NCI-H1436 treated with DMSO at 0.1 percent for 48 hours (cell line): ENCODE measurements at regions not wholly inside any gene's neighbourhood (a gene's known extent, or its start where the extent isn't known, plus 50 kb on each side); places are given as distances from the start of the nearest gene placed in this dataset.
"Not testable (repeated sequence)": the region's sequence is repeated elsewhere in the genome, so short reads cannot be mapped to it uniquely, and the experiment has no call there.

ENCODE experiments used
- DNase-seq: peaks from one replicate; lab custom pipeline; 2025; lab: John Stamatoyannopoulos, UW

DNA sequence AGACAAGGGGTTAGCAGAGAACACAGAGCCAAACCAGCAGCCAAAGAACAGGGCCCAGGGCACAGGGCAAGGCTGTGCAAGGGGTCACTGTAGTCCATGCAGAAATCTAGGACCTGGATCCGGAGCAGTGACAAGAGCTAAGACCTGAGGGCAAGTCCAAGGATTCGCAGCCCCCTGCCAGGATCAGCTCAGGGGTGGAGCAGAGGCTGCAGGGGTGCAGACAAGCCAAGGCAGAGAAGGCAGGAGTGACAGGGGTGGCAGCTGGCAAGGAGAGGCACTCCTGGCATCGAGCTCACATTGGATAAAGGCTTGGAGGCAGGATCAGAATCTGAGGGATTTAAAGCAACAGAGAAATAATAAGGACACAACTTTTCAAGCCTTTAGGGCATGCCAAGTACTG, 80.7 kb upstream of the NANOS1 start:
- no peak for DNase-seq

DNA sequence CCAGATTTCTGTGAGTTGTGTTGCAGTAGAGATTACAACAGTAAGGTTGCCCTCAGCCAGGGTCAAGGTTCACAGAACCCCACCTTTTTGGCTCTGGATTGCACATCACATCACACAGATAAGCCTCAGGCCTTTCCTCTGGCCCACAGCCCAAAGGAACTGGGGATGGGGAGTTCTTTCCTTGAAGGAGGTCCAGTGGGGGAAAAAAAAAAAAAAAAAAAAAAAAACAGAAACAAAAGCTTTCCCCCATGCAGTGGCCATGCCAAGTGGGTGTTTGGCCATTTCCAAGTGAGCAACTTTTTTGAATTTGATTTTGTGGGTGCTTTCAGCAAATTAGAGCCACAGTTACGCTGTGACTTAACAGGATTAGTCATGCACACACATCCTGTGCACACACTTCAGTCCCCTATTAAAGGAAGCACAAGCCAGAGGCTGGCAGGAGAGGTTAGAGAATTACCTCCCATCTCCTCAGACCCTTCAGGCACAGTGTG, 79.3 kb upstream of the NANOS1 start:
- peak; percentile 14 for DNase-seq

DNA sequence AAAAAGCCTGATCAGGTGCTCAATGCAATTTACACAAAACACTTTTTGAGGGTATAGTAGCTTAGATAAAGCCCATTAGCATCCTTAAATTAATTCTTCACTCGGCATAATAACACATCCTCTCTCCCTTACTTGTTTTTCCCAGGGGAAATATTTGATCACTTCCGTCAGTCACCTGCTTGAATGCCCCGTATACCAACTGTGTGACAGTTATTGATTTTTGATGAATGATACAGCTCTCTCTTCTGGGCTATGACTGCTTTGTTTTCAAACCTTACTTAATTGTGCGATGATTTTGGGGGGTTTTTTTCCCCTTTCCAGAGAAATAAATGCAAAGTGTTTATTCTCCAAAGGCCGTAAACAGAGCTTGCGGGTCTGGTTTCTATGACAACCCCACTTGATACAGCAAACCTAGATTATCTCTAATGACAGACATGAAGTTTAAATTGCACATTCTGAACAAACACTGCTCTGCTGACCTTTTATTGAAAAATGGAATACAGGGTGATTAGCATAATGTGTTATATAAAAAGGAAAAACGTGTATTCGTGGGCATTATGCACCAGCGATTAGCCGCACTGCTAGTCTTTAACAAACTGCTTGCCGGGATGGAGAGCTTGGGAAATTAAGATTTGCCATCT, 78.4 kb upstream of the NANOS1 start:
- peak; percentile 79 for DNase-seq

DNA sequence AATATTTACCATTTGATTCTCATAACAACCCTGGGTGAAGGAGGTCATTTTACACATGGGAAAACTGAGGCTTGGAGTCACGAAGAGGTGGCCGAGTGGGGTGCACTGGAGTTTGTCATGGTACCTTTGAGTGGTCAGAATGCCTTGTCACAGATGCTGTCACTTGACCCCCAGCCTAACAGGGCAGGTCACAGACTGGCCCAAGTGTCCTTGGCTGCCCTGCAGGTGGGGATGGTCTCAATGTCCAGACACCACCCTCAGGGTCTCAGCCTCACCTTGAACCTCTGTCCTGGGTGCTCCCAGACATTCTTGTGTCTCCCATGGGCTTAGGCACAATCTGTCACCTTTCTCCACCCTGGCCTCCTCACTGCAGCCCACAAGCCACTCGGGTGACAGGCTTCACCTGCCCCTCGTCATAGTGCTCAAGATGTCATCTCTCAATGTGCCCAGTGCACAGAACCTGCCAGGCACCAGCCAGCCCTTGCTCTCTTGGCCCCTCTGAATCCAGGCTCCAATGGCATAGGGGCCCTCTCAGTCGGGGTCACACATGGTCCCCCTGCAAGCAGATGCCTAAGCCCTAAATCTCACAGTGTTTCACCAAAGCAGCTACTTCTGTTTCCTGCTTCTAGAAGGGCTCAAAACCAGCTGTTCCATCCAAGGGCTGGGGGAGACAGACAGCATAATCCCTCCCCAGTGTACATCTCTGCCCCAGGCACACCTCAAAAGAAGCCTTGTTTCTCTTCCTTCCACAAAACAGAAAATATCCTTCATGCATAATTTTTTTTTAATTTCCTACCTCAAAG, 76.8 kb upstream of the NANOS1 start:
- no peak for DNase-seq

DNA sequence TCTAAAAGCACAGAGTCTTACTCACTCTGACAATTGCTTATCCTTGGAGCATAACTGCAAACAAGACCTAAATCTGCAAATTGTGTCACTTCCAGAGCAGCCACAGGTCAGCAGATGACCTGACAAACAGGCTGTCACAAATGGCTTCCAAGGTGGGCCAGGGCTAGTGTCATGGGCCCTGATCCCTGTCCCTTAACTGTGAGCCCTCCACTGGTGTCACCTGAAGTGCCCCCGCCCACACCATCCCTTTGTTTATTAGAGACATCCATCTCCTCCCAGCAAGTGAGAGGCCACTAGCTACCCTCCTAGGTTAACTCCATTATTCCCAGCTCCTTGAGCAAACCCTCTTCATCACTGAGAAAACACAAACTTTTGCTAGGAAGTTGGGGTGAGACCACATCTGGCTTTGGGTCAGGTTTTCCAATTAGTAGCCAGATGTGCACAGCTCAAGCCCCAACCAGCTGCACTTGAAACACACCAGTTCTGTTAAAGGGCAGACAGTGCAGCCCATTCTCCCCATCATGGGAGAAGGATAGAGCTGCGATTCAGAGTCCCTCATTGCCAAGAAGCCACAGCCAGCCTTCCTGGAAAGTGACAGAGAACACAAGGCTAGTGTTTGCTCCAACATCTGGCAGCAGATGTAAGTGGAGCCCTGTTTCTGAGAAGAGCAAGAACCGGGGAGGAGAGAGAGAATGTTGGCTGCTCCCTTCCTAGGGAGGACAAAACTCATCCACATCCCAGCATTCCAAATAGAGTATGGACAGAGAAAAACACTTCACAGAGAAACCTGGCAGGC, 75.7 kb upstream of the NANOS1 start:
- DNase-seq: no peak

DNA sequence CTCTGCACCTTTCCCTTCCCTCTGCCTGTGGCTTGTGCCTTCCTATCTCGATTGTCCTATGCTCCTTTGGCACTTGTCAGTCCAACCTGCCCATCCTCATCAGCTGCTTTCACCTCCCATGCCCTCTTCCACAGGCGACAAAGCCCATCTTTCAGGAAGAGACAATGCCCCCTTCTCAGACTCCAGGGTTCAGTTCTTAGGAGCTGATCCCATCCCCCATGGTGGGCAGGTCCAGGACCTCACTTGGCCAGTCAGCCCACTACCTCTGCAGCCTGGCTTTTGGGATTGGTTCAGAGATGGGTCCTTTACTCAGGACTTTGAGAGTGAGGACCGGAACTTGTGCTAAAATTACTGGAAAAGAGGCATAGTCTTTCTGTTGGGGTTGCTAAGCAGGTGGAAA, 74.0 kb upstream of the NANOS1 start:
- DNase-seq: no peak

DNA sequence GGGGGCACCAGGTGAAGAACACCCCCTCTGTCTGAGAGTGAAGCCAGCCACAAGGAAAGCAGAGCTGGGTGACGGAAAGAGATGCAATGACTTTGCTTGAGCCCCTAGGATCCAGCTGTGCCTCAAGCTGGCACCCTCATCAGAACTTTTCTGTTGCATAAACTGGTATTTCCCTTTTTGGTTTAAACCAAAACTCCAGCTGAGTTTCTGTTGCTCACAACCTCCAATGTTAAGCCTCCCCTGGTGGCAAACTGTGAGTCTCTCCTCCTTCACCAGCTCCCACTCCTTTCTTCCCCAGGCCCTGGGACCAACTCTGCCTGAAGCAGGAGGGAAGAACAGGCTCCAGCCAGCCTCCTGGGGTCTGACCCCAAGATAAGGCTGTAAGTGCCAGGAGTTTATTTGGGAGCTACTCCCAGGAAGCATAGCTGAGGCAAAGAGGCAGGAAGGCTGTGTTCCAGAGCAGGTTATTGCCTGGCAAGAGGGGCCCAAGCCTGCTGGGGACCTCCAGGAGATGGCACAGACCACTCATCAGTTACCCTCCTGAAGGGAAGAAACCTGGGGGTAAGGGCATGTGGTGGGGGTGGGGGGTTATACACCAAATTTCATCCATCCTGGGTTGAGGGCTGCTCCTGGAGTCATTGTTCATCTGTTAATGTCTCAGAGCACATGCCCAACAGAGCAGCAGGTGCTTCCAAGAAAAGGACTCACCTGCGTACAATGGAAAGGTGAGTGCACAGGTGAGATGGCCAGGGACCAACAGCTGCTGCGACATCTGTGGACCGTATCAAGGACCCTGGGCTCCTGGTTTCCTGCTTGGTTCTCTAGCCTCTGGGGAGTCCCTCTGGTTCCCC, 73.3 kb upstream of the NANOS1 start:
- no peak for DNase-seq

DNA sequence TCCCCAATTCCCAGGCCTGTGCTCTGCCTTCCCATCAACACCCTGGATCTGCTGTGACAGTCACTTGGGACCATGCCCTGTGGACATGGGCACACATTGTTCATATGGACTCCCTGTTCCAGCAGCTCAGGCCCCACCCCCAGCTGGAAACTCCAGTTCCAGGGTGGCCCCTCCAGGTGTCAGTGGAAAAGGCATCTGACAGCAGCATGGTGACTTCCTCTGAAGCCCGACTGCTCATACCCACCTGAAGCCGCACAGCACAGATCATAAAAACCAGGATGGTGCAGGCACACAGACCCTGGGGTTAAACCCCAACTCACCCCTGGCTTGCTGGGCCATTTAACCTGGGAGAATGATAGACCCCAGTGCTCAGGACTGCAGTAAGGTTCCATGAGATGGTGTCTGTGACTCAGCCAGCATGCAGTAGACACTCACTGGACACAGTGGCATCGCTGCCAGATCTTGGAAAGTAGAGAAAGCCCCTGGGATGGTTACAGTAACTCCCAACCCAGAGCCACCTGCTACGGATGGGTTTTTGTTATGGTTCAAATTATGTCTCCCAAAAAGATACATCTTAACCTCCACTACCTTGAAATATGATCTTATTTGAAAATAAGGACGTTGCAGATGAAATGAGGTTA, 72.6 kb upstream of the NANOS1 start:
- DNase-seq: no peak

DNA sequence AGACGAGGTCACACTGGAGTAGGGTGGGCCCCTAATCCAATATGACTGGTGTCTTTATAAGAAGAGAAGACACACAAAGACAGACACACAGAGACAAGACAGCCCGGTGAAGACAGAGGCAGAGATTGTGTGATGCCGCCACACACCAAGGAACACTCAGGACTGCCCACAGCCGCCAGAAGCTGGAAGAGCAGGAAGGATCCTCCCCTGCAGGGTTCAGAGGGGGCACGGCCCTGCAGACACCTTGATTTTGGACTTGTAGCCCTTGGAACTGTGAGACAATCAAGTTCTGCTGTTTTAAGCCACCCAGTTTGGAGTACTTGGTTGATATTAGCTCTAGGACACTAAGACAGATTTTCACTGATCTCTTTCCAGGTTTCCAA, 72.1 kb upstream of the NANOS1 start:
- no peak for DNase-seq

DNA sequence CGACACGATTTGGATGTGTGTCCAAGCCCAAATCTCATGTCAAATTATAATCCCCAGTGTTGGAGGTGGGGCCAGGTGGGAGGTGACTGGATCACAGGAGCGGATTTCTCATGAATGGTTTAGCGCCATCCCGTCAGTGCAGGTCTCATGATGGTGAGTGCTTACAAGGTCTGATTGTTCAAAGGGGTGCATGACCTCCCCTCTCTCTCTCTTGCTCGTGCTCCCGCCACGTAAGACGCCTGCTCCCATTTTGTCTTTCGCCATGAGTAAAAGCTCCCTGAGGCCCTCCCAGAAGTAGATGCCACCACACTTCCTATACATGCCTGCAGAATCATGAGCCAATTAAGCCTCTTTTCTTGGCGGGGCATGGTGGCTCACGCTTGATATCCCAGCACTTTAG, 71.5 kb upstream of the NANOS1 start:
- no peak for DNase-seq

DNA sequence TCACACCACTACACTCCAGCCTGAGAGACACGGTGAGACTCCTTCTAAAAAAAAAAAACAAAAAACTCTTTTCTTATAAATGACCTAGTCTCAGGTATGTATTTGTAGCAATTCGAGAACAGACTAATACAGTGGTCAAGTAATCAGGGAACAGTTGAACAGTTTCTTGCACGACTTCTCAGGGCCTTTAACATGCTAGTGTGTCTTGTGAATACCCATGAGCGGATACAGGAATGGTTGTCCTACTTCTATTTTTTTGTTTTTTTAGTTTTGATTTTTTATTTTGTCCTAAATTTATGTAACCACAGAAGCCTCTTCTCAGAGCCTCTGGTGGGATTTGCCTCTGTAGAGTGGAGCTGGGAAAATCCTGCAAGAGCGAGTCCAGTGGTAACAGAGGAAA, 71.0 kb upstream of the NANOS1 start:
- no peak for DNase-seq

DNA sequence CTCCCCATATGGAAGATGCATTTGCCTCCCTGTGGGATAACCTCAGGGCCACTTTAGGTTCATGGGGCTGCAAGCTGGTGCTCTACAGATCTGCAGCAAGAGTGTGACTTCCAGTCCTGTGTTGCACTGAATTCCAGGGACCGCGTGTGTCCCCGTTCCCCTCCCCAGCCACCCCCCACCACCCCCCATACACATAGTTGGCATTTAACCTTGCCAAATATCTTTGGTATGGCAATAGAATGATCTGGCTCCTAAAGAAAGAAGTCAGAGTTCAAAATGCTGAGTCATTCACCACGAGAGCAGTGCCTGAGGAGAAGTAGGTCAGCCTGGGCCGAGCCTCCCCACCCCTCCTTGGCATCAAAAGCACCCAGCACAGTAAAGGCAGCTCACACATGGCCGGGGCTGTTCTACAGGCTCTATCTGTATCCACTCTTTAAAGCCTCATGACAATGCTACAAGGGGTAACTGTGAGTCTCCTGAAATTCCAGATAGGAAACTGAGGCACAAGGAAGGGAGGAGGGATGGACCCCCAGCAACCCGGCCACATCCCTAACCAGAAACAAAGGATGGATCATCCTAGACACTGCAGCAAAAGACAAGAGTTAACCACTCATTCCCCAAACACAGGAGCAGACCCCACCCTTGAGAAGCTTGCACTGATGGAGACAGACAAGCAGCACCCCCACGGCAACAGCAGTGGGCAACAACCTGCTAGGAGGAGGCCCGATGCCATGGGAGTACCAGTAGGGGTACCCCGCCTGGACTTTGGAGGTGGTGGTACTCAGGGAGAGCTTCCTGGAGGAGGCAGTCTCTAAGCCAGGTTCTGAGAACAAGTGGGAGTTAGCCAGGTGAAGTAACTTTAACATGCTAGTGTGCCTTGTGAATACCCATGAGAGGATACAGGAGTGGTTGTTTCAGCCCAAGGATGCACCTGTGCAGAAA, 70.3 kb upstream of the NANOS1 start:
- no peak for DNase-seq

DNA sequence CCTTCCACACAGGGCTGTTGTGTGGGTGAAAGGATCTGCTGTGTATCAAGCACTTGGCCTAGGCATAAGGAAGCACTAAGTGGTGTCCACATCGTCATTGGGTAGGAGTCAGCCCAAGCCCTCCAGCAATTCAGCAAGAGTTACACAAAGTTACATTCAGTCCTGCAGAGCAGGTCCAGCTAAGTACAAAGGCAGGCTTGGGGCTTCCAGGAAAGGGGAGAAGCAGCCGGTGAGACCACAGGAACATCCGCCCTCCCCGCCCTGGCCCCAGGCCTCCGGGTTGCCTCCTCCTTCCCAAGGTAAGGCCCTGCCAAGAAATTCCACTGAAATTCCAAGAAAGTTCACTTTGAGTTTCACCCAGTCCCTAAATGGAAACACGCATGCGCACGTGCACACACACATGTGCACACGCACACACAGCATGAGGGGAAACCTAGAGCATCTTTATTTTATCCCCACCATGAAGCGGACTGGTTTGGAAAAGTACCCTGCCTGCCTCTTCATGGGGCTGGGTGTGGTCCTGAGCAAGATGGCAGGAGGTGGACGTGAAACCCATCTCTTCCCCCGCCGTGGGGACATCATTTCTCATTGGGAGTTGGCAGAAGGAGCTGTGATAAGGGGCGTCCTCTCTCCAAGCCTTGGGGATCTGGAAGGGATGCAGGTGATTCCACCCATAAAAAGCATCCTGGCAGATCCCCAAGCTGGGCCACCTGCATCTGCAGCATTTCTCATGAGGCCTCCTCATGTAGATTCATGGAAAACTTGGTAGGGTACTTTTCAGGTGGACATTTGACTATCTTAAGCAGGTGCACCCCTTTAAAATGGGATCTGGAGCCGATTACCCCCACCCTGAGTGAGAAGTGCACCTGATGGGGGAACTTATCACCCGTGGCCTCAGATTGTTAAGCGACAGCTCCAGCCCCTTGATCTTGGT, 69.1 kb upstream of the NANOS1 start:
- no peak for DNase-seq

DNA sequence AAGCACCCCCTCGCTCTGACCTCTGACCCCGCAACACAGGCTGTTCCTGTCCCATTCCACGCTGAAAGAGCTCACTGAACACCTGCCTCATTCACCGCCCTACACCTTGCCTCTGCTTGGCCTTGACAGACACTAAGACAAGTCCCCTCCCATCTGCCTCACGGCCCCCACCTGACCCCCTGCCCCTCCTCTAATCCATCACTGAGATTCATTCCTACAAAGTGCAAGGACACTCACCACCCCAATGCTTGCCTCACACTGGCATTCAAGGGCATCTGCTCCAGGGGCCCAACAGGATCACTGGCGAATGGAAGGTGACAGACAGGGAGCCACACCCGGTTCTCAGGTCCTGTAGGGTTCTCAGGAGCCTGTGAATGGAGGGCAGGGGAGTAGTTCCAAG, 68.1 kb upstream of the NANOS1 start:
- no peak for DNase-seq

DNA sequence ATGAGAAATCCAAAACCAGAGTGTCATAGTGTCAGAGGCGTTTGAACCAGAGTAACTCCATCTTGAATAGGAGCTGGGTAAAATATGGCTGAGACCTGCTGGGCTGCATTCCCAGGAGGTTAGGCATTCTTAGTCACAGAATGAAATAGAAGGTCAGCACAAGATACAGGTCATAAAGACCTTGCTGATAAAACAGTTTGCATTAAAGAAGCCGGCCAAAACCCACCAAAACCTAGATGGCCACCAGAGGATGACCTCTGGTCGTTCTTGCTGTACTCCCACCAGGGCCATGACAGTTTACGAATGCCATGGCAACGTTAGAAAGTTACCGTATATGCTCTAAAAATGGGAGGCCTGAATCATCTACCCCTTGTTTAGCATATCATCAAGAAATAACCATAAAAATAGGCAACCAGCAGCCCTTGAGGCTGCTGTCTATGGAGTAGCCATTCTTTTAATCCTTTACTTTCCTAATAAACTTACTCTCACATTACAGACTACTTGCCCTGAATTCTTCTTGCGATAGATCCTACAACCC, 67.1 kb upstream of the NANOS1 start:
- DNase-seq: not testable (repeated sequence)

DNA sequence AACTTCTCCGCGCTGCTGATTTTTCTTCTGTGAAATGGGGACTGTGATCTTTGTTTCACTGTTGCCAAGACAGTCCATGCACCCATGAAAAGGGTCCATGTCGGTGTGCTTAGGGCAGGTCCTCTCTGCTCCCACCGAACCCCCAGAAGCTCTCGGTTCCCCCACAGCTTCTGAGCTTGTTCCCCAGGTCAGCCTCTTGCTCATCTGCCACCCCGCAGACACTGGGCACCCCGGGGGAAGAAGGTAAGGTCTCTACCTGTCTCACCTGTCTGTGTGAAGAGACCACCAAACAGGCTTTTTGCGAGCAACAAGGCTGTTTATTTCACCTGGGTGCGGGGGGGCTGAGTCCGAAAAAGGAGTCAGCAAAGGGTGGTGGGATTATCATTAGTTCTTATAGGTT, 66.2 kb upstream of the NANOS1 start:
- no peak for DNase-seq

DNA sequence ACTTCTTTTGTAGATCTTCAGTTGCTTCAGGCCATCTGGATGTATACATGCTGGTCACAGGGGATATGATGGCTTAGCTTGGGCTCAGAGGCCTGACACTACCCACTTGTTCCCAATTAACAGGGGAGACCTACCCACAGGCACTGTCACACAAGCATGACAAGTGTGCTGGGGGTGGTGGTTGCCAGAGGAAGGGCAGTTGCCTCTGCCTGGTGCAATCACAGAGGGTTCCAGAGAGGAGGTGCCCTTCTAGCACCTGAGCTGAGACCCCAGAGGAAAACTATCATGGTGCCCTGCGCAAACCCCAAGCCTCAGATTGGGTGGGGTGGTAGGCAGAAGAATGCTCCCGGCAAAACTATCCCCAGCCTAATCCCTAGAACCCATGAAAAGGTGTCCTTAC, 65.6 kb upstream of the NANOS1 start:
- DNase-seq: no peak

DNA sequence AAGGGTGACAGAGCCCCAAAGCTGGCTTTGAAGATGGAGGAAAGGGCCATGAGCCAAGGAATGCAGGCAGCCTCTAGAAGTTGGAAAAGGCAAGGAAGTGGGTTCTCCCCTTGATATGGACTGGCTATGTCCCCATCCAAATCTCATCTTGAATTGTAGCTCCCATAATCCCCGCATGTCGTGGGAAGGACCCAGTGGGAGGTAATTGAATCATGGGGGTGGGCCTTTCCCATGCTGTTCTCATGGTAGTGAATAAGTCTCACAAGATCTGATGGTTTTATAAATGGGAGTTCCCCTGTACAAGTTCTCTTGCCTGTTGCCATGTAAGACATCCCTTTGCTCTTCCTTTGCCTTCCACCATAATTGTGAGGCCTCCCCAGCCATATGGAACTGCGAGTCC, 65.0 kb upstream of the NANOS1 start:
- DNase-seq: not testable (repeated sequence)

DNA sequence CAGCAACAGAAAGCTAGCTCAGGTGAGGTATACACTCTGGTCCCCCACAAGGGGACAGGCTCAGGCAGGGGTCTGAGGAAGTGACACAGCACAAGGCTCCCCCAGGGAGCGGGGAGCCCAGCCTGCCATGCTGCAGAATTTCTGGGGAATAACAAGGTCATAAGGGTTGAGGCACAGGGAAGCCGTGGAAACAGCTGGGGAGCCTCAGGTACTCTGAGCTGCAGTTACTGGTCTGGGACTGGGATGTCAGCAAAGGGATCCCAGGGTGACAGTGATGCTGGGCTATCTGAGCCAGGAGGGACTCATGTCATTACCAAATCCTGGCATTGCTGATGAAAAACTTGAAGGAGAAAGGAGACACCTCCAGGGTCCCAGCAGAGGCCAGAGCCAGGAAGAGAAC, 64.4 kb upstream of the NANOS1 start:
- DNase-seq: no peak
